ENCODE measurements at regions not wholly inside any gene's neighbourhood (a gene's known extent, or its start where the extent isn't known, plus 50 kb on each side); places are given as distances from the start of the nearest gene placed in this dataset.
"Not testable (repeated sequence)": the region's sequence is repeated elsewhere in the genome, so short reads cannot be mapped to it uniquely, and the experiment has no call there.

DNA sequence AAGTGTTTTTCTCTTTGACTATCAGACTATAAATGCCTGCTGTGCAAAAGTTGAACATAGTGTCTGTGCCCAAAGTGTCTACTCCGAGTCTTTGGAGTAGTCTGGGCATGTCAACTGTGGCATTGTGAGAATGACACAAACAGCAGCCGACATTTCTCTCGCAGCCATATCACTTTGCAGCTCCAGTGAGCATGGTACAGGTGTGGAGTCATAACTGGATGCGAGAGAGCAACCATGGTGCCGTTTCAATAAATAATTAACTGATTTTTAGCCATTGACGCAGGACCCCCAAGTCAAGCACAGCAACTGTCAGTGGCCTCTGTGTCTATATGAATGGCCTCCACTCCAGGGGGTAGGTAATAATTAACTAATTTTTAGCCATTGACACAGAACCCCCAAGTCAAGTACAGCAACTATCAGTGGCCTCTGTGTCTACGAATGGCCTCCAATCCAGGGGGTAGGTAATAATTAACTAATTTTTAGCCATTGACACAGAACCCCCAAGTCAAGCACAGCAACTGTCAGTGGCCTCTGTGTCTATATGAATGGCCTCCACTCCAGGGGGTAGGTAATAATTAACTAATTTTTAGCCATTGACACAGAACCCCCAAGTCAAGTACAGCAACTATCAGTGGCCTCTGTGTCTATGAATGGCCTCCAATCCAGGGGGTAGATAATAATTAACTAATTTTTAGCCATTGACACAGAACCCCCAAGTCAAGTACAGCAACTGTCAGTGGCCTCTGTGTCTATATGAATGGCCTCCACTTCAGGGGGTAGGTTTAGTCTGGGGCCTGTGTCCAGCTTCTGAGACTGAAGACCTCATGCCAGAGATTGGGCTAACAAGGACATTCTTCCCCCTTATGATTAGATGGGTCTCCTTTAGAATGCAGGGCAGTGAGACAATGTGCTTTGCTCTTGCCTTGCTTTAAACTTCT is 409.0 kb downstream of the TNS3 start:
- intact Hi-C loops (cut with micrococcal nuclease); H3K9me3 Mint-ChIP-seq (ENCODE audit: insufficient read depth); H3K27ac ChIP-seq (ENCODE audit: low read length in 2 of 2); H3K4me2 ChIP-seq (replicated peaks; ENCODE audit: low read depth, low read length, poor library complexity, severe bottlenecking); H3K9ac ChIP-seq (ENCODE audit: low read length); H3K36me3 ChIP-seq (replicated peaks in 1 of 2; ENCODE audit: control extremely low read depth in 1 of 2, control insufficient read depth in 1 of 2, extremely low read depth in 1 of 2, insufficient read depth in 2 of 2, low read length in 1 of 2); DNase-seq; H3K27ac Mint-ChIP-seq; H2AFZ ChIP-seq (ENCODE audit: insufficient read depth, low read depth, low read length, poor library complexity, severe bottlenecking); H3K79me2 ChIP-seq (ENCODE audit: control insufficient read depth, insufficient read depth, low read length); H4K20me1 ChIP-seq (ENCODE audit: control insufficient read depth, insufficient read depth, low read length, poor library complexity, severe bottlenecking); ATAC-seq (ENCODE audit: low read depth); H3K27me3 ChIP-seq (replicated peaks in 1 of 4; ENCODE audit: control extremely low read depth in 1 of 4, control insufficient read depth in 3 of 4, insufficient read depth in 4 of 4, low read length in 3 of 4); CTCF ChIA-PET; H3K27me3 Mint-ChIP-seq; H3K4me3 ChIP-seq (ENCODE audit: control extremely low read depth in 1 of 5, extremely low read depth in 1 of 5, insufficient read depth in 1 of 5, low read depth in 2 of 5, low read length in 4 of 5); H3K4me3 Mint-ChIP-seq: not testable (repeated sequence)
- H3K4me1 ChIP-seq (ENCODE audit: control insufficient read depth in 2 of 2, insufficient read depth in 2 of 2, low read length in 2 of 2), result peaks cover 0 to 14% of the 10 kb centered on the region in 2 donors
- POLR2A ChIA-PET, result interaction anchor here (0.5 kb wide), 1 partner anchor 16 kb away, joined by 3 read pairs; no protein-coding TSS in a partner anchor
- peaks cover 11% of the 10 kb centered on the region for H3K4me1 Mint-ChIP-seq
- peaks cover 0 to 12% (median 3%) of the 10 kb centered on the region in 3 donors for H3K9me3 ChIP-seq (ENCODE audit: control extremely low read depth in 1 of 3, control insufficient read depth in 2 of 3, insufficient read depth in 1 of 3, low read length in 2 of 3)
- 93% methylated on average over 3 of the region's 7 CpGs for WGBS (ENCODE audit: insufficient coverage)

DNA sequence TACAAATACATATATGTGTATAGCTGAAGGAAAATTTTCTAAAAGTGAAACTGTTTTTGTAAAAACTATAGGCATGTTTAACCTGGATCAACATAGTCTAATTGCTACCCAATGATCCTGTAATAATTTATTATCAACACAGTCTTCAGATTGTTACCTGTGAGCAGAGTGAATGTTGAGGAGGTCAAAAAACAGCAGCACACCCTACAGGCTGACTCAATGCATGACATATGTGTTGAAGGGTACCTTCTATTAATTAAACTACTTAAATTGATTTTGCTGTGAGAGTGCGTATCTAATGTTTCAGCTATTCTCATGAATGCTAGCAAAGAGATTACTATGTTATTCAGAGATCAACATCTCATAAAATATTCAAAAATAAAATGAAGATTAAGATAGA is 411.4 kb downstream of the TNS3 start:
- no CpG with 5 or more reads among the region's 1 CpG for WGBS (ENCODE audit: insufficient coverage)
- Histone ChIP-seq H4K20me1 (ENCODE audit: control insufficient read depth, insufficient read depth, low read length, poor library complexity, severe bottlenecking) (no peaks in the 10 kb centered on the region), H3K4me3 (ENCODE audit: control extremely low read depth in 1 of 5, extremely low read depth in 1 of 5, insufficient read depth in 1 of 5, low read depth in 2 of 5, low read length in 4 of 5) (no peak overlapping the region), H3K4me2 (replicated peaks; ENCODE audit: low read depth, low read length, poor library complexity, severe bottlenecking) (no peak overlapping the region), H3K27me3 (replicated peaks in 1 of 4; ENCODE audit: control extremely low read depth in 1 of 4, control insufficient read depth in 3 of 4, insufficient read depth in 4 of 4, low read length in 3 of 4) (no peaks in the 10 kb centered on the region), H3K36me3 (replicated peaks in 1 of 2; ENCODE audit: control extremely low read depth in 1 of 2, control insufficient read depth in 1 of 2, extremely low read depth in 1 of 2, insufficient read depth in 2 of 2, low read length in 1 of 2) (no peaks in the 10 kb centered on the region), H3K9ac (ENCODE audit: low read length) (no peak overlapping the region), H2AFZ (ENCODE audit: insufficient read depth, low read depth, low read length, poor library complexity, severe bottlenecking) (no peak overlapping the region), H3K9me3 (ENCODE audit: control extremely low read depth in 1 of 3, control insufficient read depth in 2 of 3, insufficient read depth in 1 of 3, low read length in 2 of 3) (peaks cover 0 to 3% (median 1%) of the 10 kb centered on the region in 3 donors), H3K4me1 (ENCODE audit: control insufficient read depth in 2 of 2, insufficient read depth in 2 of 2, low read length in 2 of 2) (peaks cover 0 to 14% of the 10 kb centered on the region in 2 donors), H3K79me2 (ENCODE audit: control insufficient read depth, insufficient read depth, low read length) (no peaks in the 10 kb centered on the region), H3K27ac (ENCODE audit: low read length in 2 of 2) (no peak overlapping the region)
- CTCF ChIA-PET, result interaction anchor here (0.9 to 1.3 kb wide), 2 partner anchors 95 to 1277 kb away, joined by 3 to 4 read pairs; no protein-coding TSS in a partner anchor
- ATAC-seq (ENCODE audit: low read depth), result no peak
- Mint-ChIP-seq H3K4me3 (no peak overlapping the region), H3K27ac (no peak overlapping the region), H3K9me3 (ENCODE audit: insufficient read depth) (peaks cover 2% of the 10 kb centered on the region), H3K4me1 (peaks cover 11% of the 10 kb centered on the region), H3K27me3 (peaks cover 2% of the 10 kb centered on the region)
- POLR2A ChIA-PET, result no interaction called here
- DNase-seq, result no peak
- intact Hi-C loops (cut with micrococcal nuclease), result no loop called here
- no peak for TF ChIP-seq EZH2 (IDR thresholded peaks at IDR 0.05; ENCODE audit: borderline replicate concordance, insufficient read depth, low read depth, low read length, poor library complexity, severe bottlenecking)
- TF ChIP-seq, protein P1, sequence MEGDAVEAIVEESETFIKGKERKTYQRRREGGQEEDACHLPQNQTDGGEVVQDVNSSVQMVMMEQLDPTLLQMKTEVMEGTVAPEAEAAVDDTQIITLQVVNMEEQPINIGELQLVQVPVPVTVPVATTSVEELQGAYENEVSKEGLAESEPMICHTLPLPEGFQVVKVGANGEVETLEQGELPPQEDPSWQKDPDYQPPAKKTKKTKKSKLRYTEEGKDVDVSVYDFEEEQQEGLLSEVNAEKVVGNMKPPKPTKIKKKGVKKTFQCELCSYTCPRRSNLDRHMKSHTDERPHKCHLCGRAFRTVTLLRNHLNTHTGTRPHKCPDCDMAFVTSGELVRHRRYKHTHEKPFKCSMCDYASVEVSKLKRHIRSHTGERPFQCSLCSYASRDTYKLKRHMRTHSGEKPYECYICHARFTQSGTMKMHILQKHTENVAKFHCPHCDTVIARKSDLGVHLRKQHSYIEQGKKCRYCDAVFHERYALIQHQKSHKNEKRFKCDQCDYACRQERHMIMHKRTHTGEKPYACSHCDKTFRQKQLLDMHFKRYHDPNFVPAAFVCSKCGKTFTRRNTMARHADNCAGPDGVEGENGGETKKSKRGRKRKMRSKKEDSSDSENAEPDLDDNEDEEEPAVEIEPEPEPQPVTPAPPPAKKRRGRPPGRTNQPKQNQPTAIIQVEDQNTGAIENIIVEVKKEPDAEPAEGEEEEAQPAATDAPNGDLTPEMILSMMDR (IDR thresholded peaks at IDR 0.05), result no peak
